Natural killer cell (primary cell): ENCODE measurements at regions not wholly inside any gene's neighbourhood (a gene's known extent, or its start where the extent isn't known, plus 50 kb on each side); places are given as distances from the start of the nearest gene placed in this dataset.

Experiments
- ATAC-seq, 3 donors: fragments of 150-1000 bp in 2 of 3; fragments of 200-7000 bp in 1 of 3; cut with Tn5 transposase; 1 replicate in 1 of 3; 2 replicates in 2 of 3; pipeline ENCODE4 v1.10.0; 2021; ENCODE audit warnings: mild to moderate bottlenecking in 2 of 3, moderate library complexity in 2 of 3
- DNase-seq, 2 donors: peaks; one replicate each; pipeline versions ENCODE4 v3.0.0 to v3.0.0-alpha.2; 2013 to 2021; ENCODE audit warnings: mixed read lengths in 1 of 2
- H3K27ac ChIP-seq: one replicate; pipeline ENCODE4 v1.5.1; 2013; ENCODE audit warnings: mild to moderate bottlenecking, low read length
- H3K27me3 ChIP-seq: one replicate; pipeline ENCODE4 v1.6.1; 2013; ENCODE audit warnings: low read length; ENCODE audit not compliant: control insufficient read depth, insufficient read depth
- H3K36me3 ChIP-seq: one replicate; pipeline ENCODE4 v1.6.1; 2013; ENCODE audit warnings: low read length; ENCODE audit not compliant: control insufficient read depth, insufficient read depth
- H3K4me1 ChIP-seq: one replicate; pipeline ENCODE4 v1.6.1; 2013; ENCODE audit warnings: low read length; ENCODE audit not compliant: control insufficient read depth, insufficient read depth
- H3K4me3 ChIP-seq: one replicate; pipeline ENCODE4 v1.5.1; 2013; ENCODE audit warnings: low read length
- H3K9me3 ChIP-seq: one replicate; pipeline ENCODE4 v1.6.1; 2013; ENCODE audit warnings: low read length; ENCODE audit not compliant: control insufficient read depth, insufficient read depth
- H3K27ac Mint-ChIP-seq, 2 donors: one replicate each; pipeline ENCODE4 v1.8.0; 2022; ENCODE audit warnings: mild to moderate bottlenecking in 2 of 2, mixed read lengths in 2 of 2, moderate library complexity in 1 of 2
- H3K27me3 Mint-ChIP-seq, 2 donors: one replicate each; pipeline ENCODE4 v1.8.0; 2022; ENCODE audit warnings: low read depth in 2 of 2, mixed read lengths in 2 of 2
- H3K36me3 Mint-ChIP-seq: one replicate; pipeline ENCODE4 v1.8.0; 2022; ENCODE audit warnings: mixed read lengths
- H3K4me1 Mint-ChIP-seq, 2 donors: one replicate each; pipeline ENCODE4 v1.8.0; 2022; ENCODE audit warnings: mixed read lengths in 2 of 2
- H3K4me3 Mint-ChIP-seq: one replicate; pipeline ENCODE4 v1.8.0; 2022; ENCODE audit warnings: mild to moderate bottlenecking, moderate library complexity, mixed read lengths
- H3K9me3 Mint-ChIP-seq, 2 donors: one replicate each; pipeline ENCODE4 v1.8.0; 2022; ENCODE audit warnings: mixed read lengths in 2 of 2
- whole genome bisulfite sequencing: methylation state at CpG from one replicate; pipeline ENCODE4 v1.1.7; 2013; ENCODE audit warnings: missing lambda C conversion rate; ENCODE audit not compliant: insufficient coverage; 5-methylcytosine and 5-hydroxymethylcytosine counted together
- intact Hi-C: fragments of 100-400 bp; cut with micrococcal nuclease; formaldehyde crosslinking; loops from one replicate; pipeline ENCODE4 v1.14.2; 2022
- TF ChIP-seq, protein P1 (sequence below): fragments of 200-600 bp; IDR thresholded peaks from one replicate; pipeline ENCODE4 v1.8.0; 2022; ENCODE audit warnings: antibody characterized with exemption

DNA sequence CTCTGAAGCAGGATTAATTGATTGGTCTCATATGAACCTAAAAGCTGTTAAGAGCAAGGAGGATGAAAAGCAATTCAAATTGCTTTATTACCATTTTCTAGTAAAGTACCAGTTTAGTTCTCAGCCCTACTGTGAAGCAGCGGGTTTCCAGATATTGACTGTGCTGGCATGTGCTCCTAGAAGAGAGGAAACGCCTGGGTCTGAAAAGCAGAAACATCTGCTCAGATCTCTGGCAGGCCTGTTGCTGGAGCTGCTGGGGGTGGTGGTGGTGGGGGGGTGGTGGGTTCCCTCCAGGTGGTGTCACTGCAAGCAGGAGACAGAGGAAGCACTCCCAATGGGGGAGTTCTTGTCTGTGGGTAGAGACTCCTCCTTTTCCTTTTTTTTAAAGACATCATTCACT, 105.5 kb upstream of the ZNF462 start:
- TF ChIP-seq, protein P1, sequence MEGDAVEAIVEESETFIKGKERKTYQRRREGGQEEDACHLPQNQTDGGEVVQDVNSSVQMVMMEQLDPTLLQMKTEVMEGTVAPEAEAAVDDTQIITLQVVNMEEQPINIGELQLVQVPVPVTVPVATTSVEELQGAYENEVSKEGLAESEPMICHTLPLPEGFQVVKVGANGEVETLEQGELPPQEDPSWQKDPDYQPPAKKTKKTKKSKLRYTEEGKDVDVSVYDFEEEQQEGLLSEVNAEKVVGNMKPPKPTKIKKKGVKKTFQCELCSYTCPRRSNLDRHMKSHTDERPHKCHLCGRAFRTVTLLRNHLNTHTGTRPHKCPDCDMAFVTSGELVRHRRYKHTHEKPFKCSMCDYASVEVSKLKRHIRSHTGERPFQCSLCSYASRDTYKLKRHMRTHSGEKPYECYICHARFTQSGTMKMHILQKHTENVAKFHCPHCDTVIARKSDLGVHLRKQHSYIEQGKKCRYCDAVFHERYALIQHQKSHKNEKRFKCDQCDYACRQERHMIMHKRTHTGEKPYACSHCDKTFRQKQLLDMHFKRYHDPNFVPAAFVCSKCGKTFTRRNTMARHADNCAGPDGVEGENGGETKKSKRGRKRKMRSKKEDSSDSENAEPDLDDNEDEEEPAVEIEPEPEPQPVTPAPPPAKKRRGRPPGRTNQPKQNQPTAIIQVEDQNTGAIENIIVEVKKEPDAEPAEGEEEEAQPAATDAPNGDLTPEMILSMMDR, result no peak
- no peaks in the 10 kb centered on the region for H3K27me3 ChIP-seq
- no peak overlapping the region for H3K27ac ChIP-seq
- ATAC-seq (no peak), DNase-seq (no peak)
- 27% methylated on average over 2 of the region's 2 CpGs for WGBS
- no peaks in the 10 kb centered on the region for H3K9me3 ChIP-seq
- no peak overlapping the region for H3K4me3 ChIP-seq
- intact Hi-C loops, result no loop called here
- no peak overlapping the region for H3K4me3 Mint-ChIP-seq
- H3K4me1 Mint-ChIP-seq, result peaks cover 11 to 17% of the 10 kb centered on the region in 2 donors
- H3K4me1 ChIP-seq, result peaks cover 10% of the 10 kb centered on the region
- H3K27ac Mint-ChIP-seq, result no peak overlapping the region
- H3K36me3 Mint-ChIP-seq, result no peaks in the 10 kb centered on the region
- H3K27me3 Mint-ChIP-seq, result no peaks in the 10 kb centered on the region
- no peaks in the 10 kb centered on the region for H3K36me3 ChIP-seq
- no peaks in the 10 kb centered on the region for H3K9me3 Mint-ChIP-seq

DNA sequence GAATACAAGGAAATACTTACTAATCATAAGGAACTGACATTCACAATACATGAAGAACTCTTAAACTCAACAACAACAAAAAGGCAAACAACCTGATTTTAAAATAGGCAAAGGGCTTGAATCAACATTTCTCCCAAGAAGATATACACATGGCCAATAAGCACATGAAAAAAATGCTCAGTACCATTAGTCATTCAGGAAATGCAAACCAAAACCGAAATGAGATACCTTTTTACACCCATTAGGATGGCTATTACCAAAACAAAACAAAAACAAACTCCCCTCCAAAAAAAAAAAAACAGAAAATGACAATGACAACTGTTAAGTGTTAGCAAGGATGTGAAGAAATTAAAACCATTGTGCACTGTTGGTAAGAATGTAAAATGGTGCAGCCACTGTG, 104.1 kb upstream of the ZNF462 start:
- no peaks in the 10 kb centered on the region for H3K27me3 Mint-ChIP-seq
- peak in 1 of 3 donors; percentile 24 for ATAC-seq
- intact Hi-C loops, result no loop called here
- Histone ChIP-seq H3K9me3 (no peaks in the 10 kb centered on the region), H3K4me3 (no peak overlapping the region), H3K27me3 (no peaks in the 10 kb centered on the region), H3K27ac (no peak overlapping the region), H3K36me3 (no peaks in the 10 kb centered on the region), H3K4me1 (no peaks in the 10 kb centered on the region)
- no peak overlapping the region for H3K27ac Mint-ChIP-seq
- TF ChIP-seq, protein P1, result no peak
- no CpG with 5 or more reads among the region's 1 CpG for whole genome bisulfite sequencing
- no peak for DNase-seq
- no peaks in the 10 kb centered on the region for H3K9me3 Mint-ChIP-seq
- no peak overlapping the region for H3K4me3 Mint-ChIP-seq
- H3K36me3 Mint-ChIP-seq, result no peaks in the 10 kb centered on the region
- peaks cover 0 to 7% of the 10 kb centered on the region in 2 donors for H3K4me1 Mint-ChIP-seq

DNA sequence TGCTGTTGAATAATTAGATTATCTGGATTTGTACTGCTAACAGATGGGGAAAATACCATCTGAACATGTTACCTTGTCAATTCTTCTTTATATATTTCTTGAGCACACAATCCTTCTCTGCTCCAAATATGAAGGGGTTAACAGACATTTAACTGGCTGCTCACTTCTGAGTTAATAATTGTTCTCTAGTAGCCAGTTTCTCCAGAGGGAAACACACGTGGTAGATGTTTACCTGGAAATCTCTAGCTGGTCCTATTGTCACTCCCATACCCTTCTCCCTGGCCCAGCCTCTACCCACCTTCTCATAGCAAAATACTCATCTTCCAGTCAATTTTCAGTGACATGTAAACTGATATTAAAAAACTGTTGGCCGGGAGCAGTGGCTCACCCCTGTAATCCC, 101.5 kb upstream of the ZNF462 start:
- ATAC-seq, result no peak
- H3K4me1 ChIP-seq, result no peaks in the 10 kb centered on the region
- no peaks in the 10 kb centered on the region for H3K36me3 Mint-ChIP-seq
- H3K9me3 ChIP-seq, result no peaks in the 10 kb centered on the region
- intact Hi-C loops, result loop anchor here (10.0 kb wide), 1 partner anchor 687 kb away; no protein-coding TSS in a partner anchor
- H3K4me3 ChIP-seq, result no peak overlapping the region
- H3K4me3 Mint-ChIP-seq, result no peak overlapping the region
- TF ChIP-seq, protein P1, result no peak
- peaks cover 2 to 10% of the 10 kb centered on the region in 2 donors for H3K27me3 Mint-ChIP-seq
- H3K27ac Mint-ChIP-seq, result no peak overlapping the region
- no peak for DNase-seq
- no peaks in the 10 kb centered on the region for H3K27me3 ChIP-seq
- WGBS, result 81% methylated on average over 2 of the region's 2 CpGs
- H3K4me1 Mint-ChIP-seq, result peaks cover 0 to 7% of the 10 kb centered on the region in 2 donors
- H3K9me3 Mint-ChIP-seq, result peaks cover 0 to 2% of the 10 kb centered on the region in 2 donors
- no peaks in the 10 kb centered on the region for H3K36me3 ChIP-seq
- no peak overlapping the region for H3K27ac ChIP-seq

DNA sequence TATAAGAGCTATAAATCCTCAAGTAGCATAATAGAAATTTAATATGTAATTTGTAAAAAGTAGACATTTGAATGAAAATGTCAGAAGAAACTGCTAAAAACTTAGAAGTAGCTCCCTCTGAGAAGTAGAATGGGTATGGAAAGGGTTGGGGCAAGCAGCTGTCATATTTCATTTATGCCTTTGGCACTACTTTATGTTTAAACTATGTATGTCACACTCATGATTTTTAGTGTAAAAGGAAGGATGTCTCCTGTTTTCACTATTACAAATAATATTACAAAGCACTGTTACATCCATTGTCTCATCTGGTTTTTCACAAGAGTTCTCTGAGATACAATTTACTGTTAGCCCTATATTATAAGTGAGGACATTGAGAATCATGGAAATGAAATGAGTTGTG, 96.3 kb upstream of the ZNF462 start:
- H3K4me3 Mint-ChIP-seq, result no peak overlapping the region
- TF ChIP-seq, protein P1, result no peak
- Histone ChIP-seq H3K9me3 (no peaks in the 10 kb centered on the region), H3K27me3 (no peaks in the 10 kb centered on the region), H3K4me3 (no peak overlapping the region), H3K4me1 (no peaks in the 10 kb centered on the region), H3K36me3 (no peaks in the 10 kb centered on the region), H3K27ac (no peak overlapping the region)
- H3K36me3 Mint-ChIP-seq, result no peaks in the 10 kb centered on the region
- peaks cover 0 to 2% of the 10 kb centered on the region in 2 donors for H3K9me3 Mint-ChIP-seq
- DNase-seq (no peak), ATAC-seq (no peak)
- H3K27me3 Mint-ChIP-seq, result peaks cover 2 to 10% of the 10 kb centered on the region in 2 donors
- intact Hi-C loops, result loop anchor here (10.0 kb wide), 1 partner anchor 692 kb away; no protein-coding TSS in a partner anchor
- no peak overlapping the region for H3K27ac Mint-ChIP-seq
- H3K4me1 Mint-ChIP-seq, result no peaks in the 10 kb centered on the region
